Activated CD8-positive, alpha-beta T cell treated with anti-CD3 and anti-CD28 coated beads for 36 hours (primary cell): ENCODE measurements at regions not wholly inside any gene's neighbourhood (a gene's known extent, or its start where the extent isn't known, plus 50 kb on each side); places are given as distances from the start of the nearest gene placed in this dataset.

Experiments used
- ATAC-seq: fragments of 200-7000 bp; cut with Tn5 transposase; one replicate; pipeline ENCODE4 v1.10.0; 2021; ENCODE audit warnings: mild to moderate bottlenecking, moderate library complexity
- CTCF ChIA-PET: fragments of 350-600 bp; sonication (Branson Sonifier 250); formaldehyde crosslinking; loops from one replicate; lab custom pipeline; 2021; ENCODE audit warnings: antibody characterized with exemption; lab: Charles Lee
- POLR2A ChIA-PET: fragments of 350-600 bp; sonication (Branson Sonifier 250); formaldehyde crosslinking; loops from one replicate; lab custom pipeline; 2021; ENCODE audit warnings: antibody characterized with exemption; lab: Charles Lee
- DNase-seq: peaks from one replicate; pipeline ENCODE4 v3.0.0-alpha.2; 2020
- H3K27ac Mint-ChIP-seq: one replicate; pipeline ENCODE4 v1.8.0; 2021; ENCODE audit warnings: mild to moderate bottlenecking, mixed read lengths
- H3K27me3 Mint-ChIP-seq: one replicate; pipeline ENCODE4 v1.8.0; 2021; ENCODE audit warnings: mixed read lengths
- H3K36me3 Mint-ChIP-seq: one replicate; pipeline ENCODE4 v1.8.0; 2021; ENCODE audit warnings: low read depth, mixed read lengths
- H3K4me1 Mint-ChIP-seq: one replicate; pipeline ENCODE4 v1.8.0; 2021; ENCODE audit warnings: low read depth, mixed read lengths
- H3K4me3 Mint-ChIP-seq: one replicate; pipeline ENCODE4 v1.8.0; 2021; ENCODE audit warnings: mild to moderate bottlenecking, moderate library complexity, mixed read lengths
- H3K9me3 Mint-ChIP-seq: one replicate; pipeline ENCODE4 v1.8.0; 2021; ENCODE audit warnings: mixed read lengths
- intact Hi-C: fragments of 100-400 bp; cut with micrococcal nuclease; formaldehyde crosslinking; loops from one replicate; pipeline ENCODE4 v1.10.0; 2022
- TF ChIP-seq, protein P1 (sequence below): fragments of 200-600 bp; IDR thresholded peaks from one replicate; pipeline ENCODE4 v1.8.0; 2022; ENCODE audit warnings: antibody characterized with exemption, mild to moderate bottlenecking

DNA sequence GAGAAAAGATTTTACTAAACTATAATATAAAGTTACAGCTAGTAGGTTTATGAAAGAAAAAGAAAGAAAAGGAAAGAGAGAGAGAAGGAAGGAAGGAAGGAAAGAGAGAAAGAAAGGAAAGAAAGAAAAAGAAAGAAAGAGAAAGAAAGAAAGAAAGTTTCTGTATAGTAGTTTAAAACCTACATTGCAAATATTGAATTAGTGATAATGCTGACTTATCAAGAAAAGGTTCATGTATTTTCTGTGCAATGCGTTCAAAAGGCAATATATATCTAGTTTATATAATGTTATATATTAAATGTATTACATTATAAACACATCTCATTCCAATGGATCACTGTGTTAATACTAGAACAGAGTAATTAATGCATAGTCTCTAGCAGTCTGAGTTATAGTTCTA is 648.4 kb downstream of the ZBBX start:
- Mint-ChIP-seq H3K4me3 (no peak overlapping the region), H3K27ac (no peak overlapping the region), H3K36me3 (no peaks in the 10 kb centered on the region), H3K27me3 (no peaks in the 10 kb centered on the region), H3K4me1 (no peaks in the 10 kb centered on the region), H3K9me3 (peaks cover 4% of the 10 kb centered on the region)
- no peak for ATAC-seq
- ChIA-PET CTCF (no interaction called here), POLR2A (no interaction called here)
- intact Hi-C loops, result no loop called here
- DNase-seq, result no peak
- TF ChIP-seq, protein P1, sequence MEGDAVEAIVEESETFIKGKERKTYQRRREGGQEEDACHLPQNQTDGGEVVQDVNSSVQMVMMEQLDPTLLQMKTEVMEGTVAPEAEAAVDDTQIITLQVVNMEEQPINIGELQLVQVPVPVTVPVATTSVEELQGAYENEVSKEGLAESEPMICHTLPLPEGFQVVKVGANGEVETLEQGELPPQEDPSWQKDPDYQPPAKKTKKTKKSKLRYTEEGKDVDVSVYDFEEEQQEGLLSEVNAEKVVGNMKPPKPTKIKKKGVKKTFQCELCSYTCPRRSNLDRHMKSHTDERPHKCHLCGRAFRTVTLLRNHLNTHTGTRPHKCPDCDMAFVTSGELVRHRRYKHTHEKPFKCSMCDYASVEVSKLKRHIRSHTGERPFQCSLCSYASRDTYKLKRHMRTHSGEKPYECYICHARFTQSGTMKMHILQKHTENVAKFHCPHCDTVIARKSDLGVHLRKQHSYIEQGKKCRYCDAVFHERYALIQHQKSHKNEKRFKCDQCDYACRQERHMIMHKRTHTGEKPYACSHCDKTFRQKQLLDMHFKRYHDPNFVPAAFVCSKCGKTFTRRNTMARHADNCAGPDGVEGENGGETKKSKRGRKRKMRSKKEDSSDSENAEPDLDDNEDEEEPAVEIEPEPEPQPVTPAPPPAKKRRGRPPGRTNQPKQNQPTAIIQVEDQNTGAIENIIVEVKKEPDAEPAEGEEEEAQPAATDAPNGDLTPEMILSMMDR, result no peak

DNA sequence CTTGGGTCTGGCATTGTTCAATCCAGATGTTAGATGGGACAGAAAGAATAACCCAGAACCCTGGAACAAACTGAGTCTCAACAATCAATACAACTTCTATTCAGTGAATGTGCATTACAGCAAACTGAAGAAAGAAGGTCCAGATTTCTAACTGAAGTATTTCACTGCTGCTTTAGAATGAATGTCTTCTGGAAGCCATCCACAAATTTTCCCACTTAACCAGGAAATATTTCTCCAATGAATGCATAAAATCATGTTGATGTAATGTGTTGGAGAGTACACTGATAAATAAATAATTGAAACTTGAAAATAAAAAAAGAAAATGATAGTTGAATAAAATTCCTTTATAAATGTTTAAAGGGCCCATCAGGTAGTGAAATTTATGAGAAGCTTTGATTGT is 658.6 kb downstream of the ZBBX start:
- no peak for ATAC-seq
- H3K4me3 Mint-ChIP-seq, result no peak overlapping the region
- CTCF ChIA-PET, result no interaction called here
- POLR2A ChIA-PET, result no interaction called here
- TF ChIP-seq, protein P1, result no peak
- intact Hi-C loops, result no loop called here
- no peaks in the 10 kb centered on the region for H3K4me1 Mint-ChIP-seq
- H3K9me3 Mint-ChIP-seq, result peaks cover 9% of the 10 kb centered on the region
- no peaks in the 10 kb centered on the region for H3K27me3 Mint-ChIP-seq
- no peak overlapping the region for H3K27ac Mint-ChIP-seq
- no peaks in the 10 kb centered on the region for H3K36me3 Mint-ChIP-seq
- no peak for DNase-seq

DNA sequence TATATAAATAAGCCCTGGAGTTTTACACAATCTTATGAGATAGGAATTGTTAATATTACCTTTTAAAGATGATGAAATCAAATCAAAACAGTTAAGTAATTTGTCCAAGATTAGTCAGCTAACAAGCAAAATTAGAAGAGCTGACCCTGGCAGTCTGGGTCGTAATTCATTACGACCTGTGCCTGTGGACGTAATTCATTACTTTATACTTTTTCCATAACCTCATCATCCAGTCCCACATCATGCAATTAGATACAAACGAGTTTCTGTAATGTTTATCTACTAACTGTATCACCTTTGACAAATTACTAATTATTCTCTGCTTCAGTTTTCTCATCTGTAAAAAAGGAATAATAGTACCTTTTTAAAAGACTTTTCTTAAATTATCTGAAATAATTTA is 665.9 kb downstream of the ZBBX start:
- no peak for DNase-seq
- ChIA-PET CTCF (no interaction called here), POLR2A (no interaction called here)
- no peak for ATAC-seq
- Mint-ChIP-seq H3K4me1 (no peaks in the 10 kb centered on the region), H3K4me3 (no peak overlapping the region), H3K36me3 (no peaks in the 10 kb centered on the region), H3K9me3 (no peaks in the 10 kb centered on the region), H3K27me3 (no peaks in the 10 kb centered on the region), H3K27ac (no peak overlapping the region)
- TF ChIP-seq, protein P1, result no peak
- intact Hi-C loops, result no loop called here

DNA sequence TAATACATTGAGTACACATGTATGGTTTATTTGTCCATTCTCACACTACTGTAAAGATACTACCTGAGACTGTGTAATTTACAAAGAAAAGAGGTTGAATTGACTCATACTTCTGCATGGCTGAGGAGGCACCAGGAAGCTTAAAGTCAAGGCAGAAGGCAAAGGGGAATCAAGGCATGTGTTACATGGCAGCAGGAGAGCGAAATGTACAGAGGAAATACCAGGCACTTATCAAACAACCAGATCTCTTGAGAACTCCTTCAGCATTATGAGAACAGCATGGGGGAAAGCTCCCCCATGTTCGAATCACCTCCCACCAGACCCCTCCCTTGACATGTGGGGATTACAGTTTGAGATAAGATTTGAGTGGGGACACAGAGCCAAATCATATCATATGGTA is 666.3 kb downstream of the ZBBX start:
- no peaks in the 10 kb centered on the region for H3K9me3 Mint-ChIP-seq
- no peak overlapping the region for H3K27ac Mint-ChIP-seq
- H3K36me3 Mint-ChIP-seq, result no peaks in the 10 kb centered on the region
- TF ChIP-seq, protein P1, result no peak
- H3K4me1 Mint-ChIP-seq, result no peaks in the 10 kb centered on the region
- no peaks in the 10 kb centered on the region for H3K27me3 Mint-ChIP-seq
- ChIA-PET CTCF (no interaction called here), POLR2A (no interaction called here)
- intact Hi-C loops, result no loop called here
- DNase-seq (no peak), ATAC-seq (no peak)
- no peak overlapping the region for H3K4me3 Mint-ChIP-seq

DNA sequence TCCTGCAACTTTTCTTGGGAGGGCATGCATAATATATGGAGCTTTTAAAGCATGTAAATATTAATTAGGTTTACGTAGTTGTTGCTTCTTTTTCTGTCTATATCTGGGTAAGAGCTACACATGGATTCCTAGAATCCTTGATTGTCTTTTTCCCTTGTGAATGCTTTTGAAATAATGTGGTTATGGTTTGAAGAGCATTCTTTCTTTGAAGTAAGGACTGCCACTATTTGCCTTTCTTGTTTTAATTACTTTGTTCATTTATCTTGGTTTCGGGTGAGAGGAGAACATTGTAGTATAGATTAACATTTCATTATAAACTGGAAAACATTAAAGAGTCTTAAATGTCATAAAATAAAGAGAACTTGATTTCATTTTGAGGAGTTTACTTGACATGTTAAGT is 674.0 kb downstream of the ZBBX start:
- ChIA-PET POLR2A (no interaction called here), CTCF (no interaction called here)
- TF ChIP-seq, protein P1, result no peak
- no peaks in the 10 kb centered on the region for H3K4me1 Mint-ChIP-seq
- H3K27ac Mint-ChIP-seq, result no peak overlapping the region
- H3K27me3 Mint-ChIP-seq, result no peaks in the 10 kb centered on the region
- intact Hi-C loops, result no loop called here
- no peak for DNase-seq
- no peak overlapping the region for H3K4me3 Mint-ChIP-seq
- no peaks in the 10 kb centered on the region for H3K36me3 Mint-ChIP-seq
- H3K9me3 Mint-ChIP-seq, result peaks cover 1% of the 10 kb centered on the region
- no peak for ATAC-seq
